Stimulated activated naive CD8-positive, alpha-beta T cell treated with anti-CD3 and anti-CD28 coated beads, Interleukin-15, amount 100 ng/mL, for 72 hours (primary cell): ENCODE measurements at regions not wholly inside any gene's neighbourhood (a gene's known extent, or its start where the extent isn't known, plus 50 kb on each side); places are given as distances from the start of the nearest gene placed in this dataset.

Experiments used
- ATAC-seq: fragments of 150-1000 bp; cut with Tn5 transposase; 2 replicates; pipeline ENCODE4 v1.10.0; 2021; ENCODE audit warnings: mild to moderate bottlenecking, moderate library complexity
- DNase-seq, 2 donors: peaks; one replicate each; pipeline ENCODE4 v3.0.0; 2021 to 2022
- H3K27ac Mint-ChIP-seq, 2 donors: one replicate each; pipeline ENCODE4 v1.8.0; 2022; ENCODE audit warnings: mild to moderate bottlenecking in 2 of 2, mixed read lengths in 2 of 2, moderate library complexity in 2 of 2
- H3K27me3 Mint-ChIP-seq: one replicate; pipeline ENCODE4 v1.8.0; 2022; ENCODE audit warnings: mixed read lengths
- H3K4me1 Mint-ChIP-seq: one replicate; pipeline ENCODE4 v1.8.0; 2022; ENCODE audit warnings: mild to moderate bottlenecking, mixed read lengths
- H3K4me3 Mint-ChIP-seq, 2 donors: one replicate each; pipeline ENCODE4 v1.8.0; 2022; ENCODE audit warnings: mild to moderate bottlenecking in 2 of 2, mixed read lengths in 2 of 2, moderate library complexity in 1 of 2
- H3K9me3 Mint-ChIP-seq, 2 donors: one replicate each; pipeline ENCODE4 v1.8.0; 2022; ENCODE audit warnings: mixed read lengths in 2 of 2

GRCh38 chr3:72137865-72138861, 353.2 kb upstream of the PROK2 start:
- peak; percentile 93 for ATAC-seq
- H3K27me3 Mint-ChIP-seq, result no peaks in the 10 kb centered on the region
- H3K9me3 Mint-ChIP-seq, result peaks cover 0 to 6% of the 10 kb centered on the region in 2 donors
- peak; percentile 50 to 69 for DNase-seq
- peak overlapping the region; percentile 40 to 61 for H3K4me3 Mint-ChIP-seq
- H3K27ac Mint-ChIP-seq, result peak overlapping the region in 1 of 2 donors; percentile 42
- H3K4me1 Mint-ChIP-seq, result peaks cover 56% of the 10 kb centered on the region

GRCh38 chr3:72135636-72136035, 350.7 kb upstream of the PROK2 start:
- no peak overlapping the region for H3K27ac Mint-ChIP-seq
- H3K9me3 Mint-ChIP-seq, result peaks cover 0 to 7% of the 10 kb centered on the region in 2 donors
- H3K4me1 Mint-ChIP-seq, result peaks cover 56% of the 10 kb centered on the region
- peak overlapping the region; percentile 73 to 78 for H3K4me3 Mint-ChIP-seq
- ATAC-seq (no peak), DNase-seq (no peak)
- H3K27me3 Mint-ChIP-seq, result no peaks in the 10 kb centered on the region

GRCh38 chr3:72134989-72135451, 350.1 kb upstream of the PROK2 start:
- Mint-ChIP-seq H3K9me3 (peaks cover 0 to 13% of the 10 kb centered on the region in 2 donors), H3K27ac (peak overlapping the region; percentile 75 to 80), H3K4me3 (peak overlapping the region; percentile 73 to 78), H3K4me1 (peaks cover 56% of the 10 kb centered on the region), H3K27me3 (no peaks in the 10 kb centered on the region)
- ATAC-seq, result peak; percentile 45
- peak in 1 of 2 donors; percentile 6 for DNase-seq

GRCh38 chr3:72133329-72134011, 348.5 kb upstream of the PROK2 start:
- Mint-ChIP-seq H3K4me3 (no peak overlapping the region), H3K27ac (peak overlapping the region; percentile 4 to 76), H3K4me1 (peaks cover 48% of the 10 kb centered on the region), H3K9me3 (peaks cover 0 to 13% of the 10 kb centered on the region in 2 donors), H3K27me3 (peaks cover 2% of the 10 kb centered on the region)
- ATAC-seq (no peak), DNase-seq (no peak)

GRCh38 chr3:72131899-72132298, 347.0 kb upstream of the PROK2 start:
- no peak for DNase-seq
- H3K27ac Mint-ChIP-seq, result no peak overlapping the region
- ATAC-seq, result no peak
- peaks cover 0 to 13% of the 10 kb centered on the region in 2 donors for H3K9me3 Mint-ChIP-seq
- H3K4me1 Mint-ChIP-seq, result peaks cover 43% of the 10 kb centered on the region
- H3K27me3 Mint-ChIP-seq, result peaks cover 8% of the 10 kb centered on the region
- H3K4me3 Mint-ChIP-seq, result no peak overlapping the region

- no peak overlapping the region for H3K4me3 Mint-ChIP-seq
- H3K27ac Mint-ChIP-seq, result no peak overlapping the region
- peaks cover 8% of the 10 kb centered on the region for H3K27me3 Mint-ChIP-seq
- no peak for DNase-seq
- H3K9me3 Mint-ChIP-seq, result peaks cover 0 to 13% of the 10 kb centered on the region in 2 donors
- peaks cover 32% of the 10 kb centered on the region for H3K4me1 Mint-ChIP-seq
- ATAC-seq, result no peak
Observed at GRCh38 chr3:72130565-72130964, 345.6 kb upstream of the PROK2 start.

GRCh38 chr3:72129501-72130094, 344.6 kb upstream of the PROK2 start:
- Mint-ChIP-seq H3K4me1 (peaks cover 23% of the 10 kb centered on the region), H3K27me3 (peaks cover 8% of the 10 kb centered on the region), H3K4me3 (no peak overlapping the region), H3K27ac (no peak overlapping the region), H3K9me3 (peaks cover 0 to 13% of the 10 kb centered on the region in 2 donors)
- ATAC-seq (no peak), DNase-seq (no peak)

GRCh38 chr3:72128921-72129320, 344.0 kb upstream of the PROK2 start:
- H3K4me3 Mint-ChIP-seq, result no peak overlapping the region
- H3K27me3 Mint-ChIP-seq, result peaks cover 8% of the 10 kb centered on the region

GRCh38 chr3:72127844-72128243, 342.9 kb upstream of the PROK2 start:
- ATAC-seq (no peak), DNase-seq (no peak)
- Mint-ChIP-seq H3K27me3 (peaks cover 8% of the 10 kb centered on the region), H3K9me3 (peaks cover 0 to 7% of the 10 kb centered on the region in 2 donors), H3K4me3 (no peak overlapping the region), H3K27ac (no peak overlapping the region), H3K4me1 (peaks cover 17% of the 10 kb centered on the region)

More at GRCh38 chr3:72128921-72129320, 344.0 kb upstream of the PROK2 start:
- ATAC-seq, result no peak
- Mint-ChIP-seq H3K9me3 (peaks cover 0 to 10% of the 10 kb centered on the region in 2 donors), H3K27ac (no peak overlapping the region), H3K4me1 (peaks cover 18% of the 10 kb centered on the region)
- no peak for DNase-seq

GRCh38 chr3:72127224-72127612, 342.3 kb upstream of the PROK2 start:
- H3K27ac Mint-ChIP-seq, result no peak overlapping the region

GRCh38 chr3:72126441-72127223, 341.7 kb upstream of the PROK2 start:
- DNase-seq, result no peak
- Mint-ChIP-seq H3K27ac (no peak overlapping the region), H3K4me1 (peaks cover 17% of the 10 kb centered on the region)

More at GRCh38 chr3:72127224-72127612, 342.3 kb upstream of the PROK2 start:
- peaks cover 8% of the 10 kb centered on the region for H3K27me3 Mint-ChIP-seq
- ATAC-seq, result no peak
- H3K9me3 Mint-ChIP-seq, result peaks cover 0 to 7% of the 10 kb centered on the region in 2 donors
- no peak for DNase-seq
- peaks cover 17% of the 10 kb centered on the region for H3K4me1 Mint-ChIP-seq
- no peak overlapping the region for H3K4me3 Mint-ChIP-seq

GRCh38 chr3:72123908-72124441, 339.0 kb upstream of the PROK2 start:
- H3K27me3 Mint-ChIP-seq, result peaks cover 8% of the 10 kb centered on the region
- no peak overlapping the region for H3K27ac Mint-ChIP-seq
- DNase-seq (no peak), ATAC-seq (no peak)
- H3K4me1 Mint-ChIP-seq, result peaks cover 17% of the 10 kb centered on the region
- H3K4me3 Mint-ChIP-seq, result no peak overlapping the region
- H3K9me3 Mint-ChIP-seq, result peaks cover 0 to 7% of the 10 kb centered on the region in 2 donors

More at GRCh38 chr3:72126441-72127223, 341.7 kb upstream of the PROK2 start:
- H3K27me3 Mint-ChIP-seq, result peaks cover 8% of the 10 kb centered on the region
- no peak for ATAC-seq
- no peak overlapping the region for H3K4me3 Mint-ChIP-seq
- H3K9me3 Mint-ChIP-seq, result peaks cover 0 to 7% of the 10 kb centered on the region in 2 donors

- H3K4me3 Mint-ChIP-seq, result no peak overlapping the region
- peak overlapping the region in 1 of 2 donors; percentile 9 for H3K27ac Mint-ChIP-seq
- H3K27me3 Mint-ChIP-seq, result no peaks in the 10 kb centered on the region
- H3K9me3 Mint-ChIP-seq, result peaks cover 0 to 7% of the 10 kb centered on the region in 2 donors
- ATAC-seq, result no peak
- no peak for DNase-seq
- peaks cover 7% of the 10 kb centered on the region for H3K4me1 Mint-ChIP-seq
Observed at GRCh38 chr3:72120806-72121778, 336.1 kb upstream of the PROK2 start.
